Activated naive CD4-positive, alpha-beta T cell treated with anti-CD3 and anti-CD28 coated beads, Interleukin-2, amount 50 U/mL, for 24 hours (primary cell): ENCODE measurements at regions not wholly inside any gene's neighbourhood (a gene's known extent, or its start where the extent isn't known, plus 50 kb on each side); places are given as distances from the start of the nearest gene placed in this dataset.

Source experiments
- H3K27ac Mint-ChIP-seq: one replicate; pipeline ENCODE4 v1.8.0; 2021; ENCODE audit warnings: mild to moderate bottlenecking, mixed read lengths
- H3K27me3 Mint-ChIP-seq: one replicate; pipeline ENCODE4 v1.8.0; 2021; ENCODE audit warnings: mixed read lengths
- H3K36me3 Mint-ChIP-seq: one replicate; pipeline ENCODE4 v1.8.0; 2021; ENCODE audit warnings: mixed read lengths
- H3K4me1 Mint-ChIP-seq: one replicate; pipeline ENCODE4 v1.8.0; 2021; ENCODE audit warnings: mixed read lengths
- H3K4me3 Mint-ChIP-seq: one replicate; pipeline ENCODE4 v1.8.0; 2021; ENCODE audit warnings: mild to moderate bottlenecking, mixed read lengths
- H3K9me3 Mint-ChIP-seq: one replicate; pipeline ENCODE4 v1.8.0; 2021; ENCODE audit warnings: mixed read lengths

DNA sequence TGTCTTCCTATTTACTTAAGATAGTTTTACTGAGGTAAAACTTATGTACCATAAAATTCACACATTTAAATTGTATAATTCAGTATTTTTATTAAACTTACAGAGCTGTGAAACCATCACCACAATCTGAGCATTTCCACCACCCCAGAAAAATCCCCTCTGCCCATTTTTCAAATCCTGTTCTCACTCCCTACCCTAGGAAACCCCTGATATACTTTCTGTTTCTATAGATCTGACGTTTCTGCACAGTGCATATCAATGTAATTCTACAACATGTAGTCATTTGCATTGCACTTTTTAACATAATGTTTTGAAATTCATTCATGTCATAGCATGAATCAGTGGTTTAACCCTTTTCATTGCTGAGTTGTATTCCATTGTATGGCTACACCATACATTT is 96.7 kb upstream of the OPRM1 start:
- no peak overlapping the region for H3K4me3 Mint-ChIP-seq
- H3K9me3 Mint-ChIP-seq = no peaks in the 10 kb centered on the region
- peaks cover 5% of the 10 kb centered on the region for H3K27me3 Mint-ChIP-seq
- no peak overlapping the region for H3K27ac Mint-ChIP-seq
- H3K36me3 Mint-ChIP-seq = no peaks in the 10 kb centered on the region
- H3K4me1 Mint-ChIP-seq = no peaks in the 10 kb centered on the region

GRCh38 chr6:153941768-153942167 is 97.3 kb upstream of the OPRM1 start:
- no peaks in the 10 kb centered on the region for H3K4me1 Mint-ChIP-seq
- no peak overlapping the region for H3K4me3 Mint-ChIP-seq
- H3K27ac Mint-ChIP-seq = no peak overlapping the region
- no peaks in the 10 kb centered on the region for H3K9me3 Mint-ChIP-seq
- no peaks in the 10 kb centered on the region for H3K36me3 Mint-ChIP-seq
- peaks cover 5% of the 10 kb centered on the region for H3K27me3 Mint-ChIP-seq

DNA sequence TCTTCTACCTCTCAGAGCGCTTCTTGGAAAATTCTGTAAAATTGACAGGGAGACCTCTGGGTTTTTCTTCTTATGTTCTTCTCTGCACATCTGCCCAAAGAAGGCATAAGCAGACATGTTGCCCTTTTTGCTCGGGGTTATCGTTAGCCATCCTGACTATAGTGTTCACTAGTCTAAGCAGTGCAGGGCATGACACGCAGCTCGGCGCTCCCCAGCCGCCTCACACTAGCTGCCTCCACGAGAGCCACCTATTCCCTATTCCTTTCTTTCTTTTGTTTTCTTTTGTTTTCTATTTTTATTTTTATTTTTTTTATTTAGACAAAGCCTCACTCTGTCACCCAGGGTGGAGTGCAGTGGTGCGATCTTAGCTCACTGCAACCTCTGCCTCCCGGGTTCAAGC is 100.2 kb upstream of the OPRM1 start:
- Mint-ChIP-seq H3K36me3 (no peaks in the 10 kb centered on the region), H3K4me1 (no peaks in the 10 kb centered on the region), H3K9me3 (no peaks in the 10 kb centered on the region), H3K4me3 (no peak overlapping the region), H3K27ac (no peak overlapping the region), H3K27me3 (peaks cover 3% of the 10 kb centered on the region)

GRCh38 chr6:153931431-153931830 is 107.6 kb upstream of the OPRM1 start:
- H3K27ac Mint-ChIP-seq = no peak overlapping the region
- H3K27me3 Mint-ChIP-seq = no peaks in the 10 kb centered on the region
- H3K4me1 Mint-ChIP-seq = no peaks in the 10 kb centered on the region
- H3K9me3 Mint-ChIP-seq = no peaks in the 10 kb centered on the region
- H3K36me3 Mint-ChIP-seq = no peaks in the 10 kb centered on the region
- no peak overlapping the region for H3K4me3 Mint-ChIP-seq

DNA sequence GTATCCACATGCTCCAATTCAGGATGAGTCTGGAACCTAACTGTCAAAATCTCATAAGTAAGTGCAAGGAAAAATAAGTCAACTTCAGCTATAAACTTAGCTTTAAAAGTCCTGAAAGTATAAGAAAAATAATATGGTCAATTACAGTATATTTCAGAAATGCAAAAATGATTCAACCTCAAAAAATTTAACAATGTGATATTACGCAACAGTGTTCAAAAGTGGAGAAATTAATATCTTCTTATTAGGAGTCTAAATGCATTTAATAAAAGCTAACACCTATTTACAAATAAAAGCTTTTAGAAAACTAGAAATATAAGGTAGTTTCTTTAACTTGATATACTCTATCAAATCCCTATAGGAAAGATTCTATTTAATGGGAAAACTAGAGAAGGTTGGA is 111.2 kb upstream of the OPRM1 start:
- H3K27ac Mint-ChIP-seq = no peak overlapping the region
- H3K9me3 Mint-ChIP-seq = no peaks in the 10 kb centered on the region
- H3K27me3 Mint-ChIP-seq = no peaks in the 10 kb centered on the region
- no peak overlapping the region for H3K4me3 Mint-ChIP-seq
- no peaks in the 10 kb centered on the region for H3K36me3 Mint-ChIP-seq
- H3K4me1 Mint-ChIP-seq = no peaks in the 10 kb centered on the region

DNA sequence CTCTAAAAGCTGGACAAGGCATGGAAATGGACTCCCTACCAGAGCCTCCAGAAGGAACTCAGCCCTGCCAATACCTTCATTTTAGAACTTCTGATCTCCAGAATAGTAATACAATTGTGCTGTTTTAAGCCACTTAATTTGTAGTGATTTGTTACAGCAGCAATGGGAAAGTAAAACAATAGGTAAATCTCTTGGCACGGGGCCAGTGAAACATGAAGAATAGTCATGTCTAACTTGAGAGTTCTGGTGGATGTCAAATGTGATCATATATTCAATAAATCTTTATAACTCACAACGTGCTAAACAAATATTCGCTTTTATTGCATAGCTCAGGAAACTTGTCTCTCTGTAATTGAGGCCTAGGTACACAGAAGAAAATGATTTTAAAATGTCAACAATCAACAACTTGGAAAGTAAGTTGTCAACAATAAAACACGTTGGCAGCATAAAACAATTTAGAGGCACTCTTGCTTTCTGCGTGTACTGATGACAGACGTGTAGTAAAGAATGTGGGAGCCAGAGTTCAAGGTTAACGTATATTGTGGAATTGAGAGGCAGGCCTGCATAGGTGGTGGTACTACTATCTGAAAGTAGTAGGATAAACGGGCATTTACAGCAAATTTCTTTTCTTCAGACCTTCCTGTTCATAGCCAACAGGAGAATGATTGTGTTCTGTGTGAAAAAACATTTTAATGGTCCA is 140.5 kb upstream of the OPRM1 start:
- Mint-ChIP-seq H3K4me3 (no peak overlapping the region), H3K4me1 (no peaks in the 10 kb centered on the region), H3K36me3 (no peaks in the 10 kb centered on the region), H3K9me3 (peaks cover under 1% of the 10 kb centered on the region), H3K27me3 (peaks cover 1% of the 10 kb centered on the region), H3K27ac (no peak overlapping the region)

DNA sequence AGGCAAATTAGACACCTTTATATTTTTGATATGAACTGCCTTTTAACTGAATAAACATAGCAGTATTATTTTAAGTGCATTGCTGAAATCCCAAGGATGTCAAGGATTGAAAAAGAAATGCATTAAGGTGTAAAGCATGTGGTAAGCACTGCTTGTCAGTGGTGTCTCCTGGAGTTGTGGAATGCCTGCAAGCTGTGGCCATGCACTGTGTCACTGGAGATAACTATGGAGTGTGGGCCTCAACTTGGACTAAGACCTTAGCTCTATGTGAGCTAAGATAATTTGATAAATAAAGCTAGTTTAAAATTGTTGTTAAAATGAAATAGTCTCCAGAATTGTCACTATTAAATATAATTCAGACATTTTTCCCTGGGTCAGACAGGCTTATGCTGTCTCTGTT is 156.6 kb upstream of the OPRM1 start:
- H3K9me3 Mint-ChIP-seq = no peaks in the 10 kb centered on the region
- no peak overlapping the region for H3K27ac Mint-ChIP-seq
- H3K36me3 Mint-ChIP-seq = no peaks in the 10 kb centered on the region

DNA sequence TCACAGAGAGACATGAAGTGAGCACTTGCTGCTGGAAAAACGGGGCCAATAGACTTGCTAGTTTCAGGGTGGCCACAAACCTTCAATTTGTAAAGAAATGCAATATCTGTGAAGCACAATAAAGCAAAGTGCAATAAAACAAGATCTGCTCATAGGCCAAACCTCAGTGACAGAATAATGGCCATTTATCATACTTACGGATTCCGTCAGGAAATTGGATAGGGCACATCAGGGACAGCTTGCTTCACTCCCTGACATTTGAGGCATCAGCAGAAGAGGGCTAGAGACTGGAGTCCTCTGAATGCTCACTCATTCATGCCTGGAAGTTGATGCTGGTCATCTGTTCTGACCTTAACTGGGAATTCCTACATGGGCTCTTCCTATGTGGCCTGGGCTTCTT is 165.5 kb upstream of the OPRM1 start:
- no peaks in the 10 kb centered on the region for H3K36me3 Mint-ChIP-seq
- no peaks in the 10 kb centered on the region for H3K4me1 Mint-ChIP-seq
- H3K9me3 Mint-ChIP-seq = peaks cover 6% of the 10 kb centered on the region
- H3K4me3 Mint-ChIP-seq = no peak overlapping the region
- H3K27me3 Mint-ChIP-seq = peaks cover 4% of the 10 kb centered on the region
- no peak overlapping the region for H3K27ac Mint-ChIP-seq

More for the DNA sequence above, 156.6 kb upstream of the OPRM1 start:
- Mint-ChIP-seq H3K4me1 (no peaks in the 10 kb centered on the region), H3K4me3 (no peak overlapping the region), H3K27me3 (peaks cover 5% of the 10 kb centered on the region)

DNA sequence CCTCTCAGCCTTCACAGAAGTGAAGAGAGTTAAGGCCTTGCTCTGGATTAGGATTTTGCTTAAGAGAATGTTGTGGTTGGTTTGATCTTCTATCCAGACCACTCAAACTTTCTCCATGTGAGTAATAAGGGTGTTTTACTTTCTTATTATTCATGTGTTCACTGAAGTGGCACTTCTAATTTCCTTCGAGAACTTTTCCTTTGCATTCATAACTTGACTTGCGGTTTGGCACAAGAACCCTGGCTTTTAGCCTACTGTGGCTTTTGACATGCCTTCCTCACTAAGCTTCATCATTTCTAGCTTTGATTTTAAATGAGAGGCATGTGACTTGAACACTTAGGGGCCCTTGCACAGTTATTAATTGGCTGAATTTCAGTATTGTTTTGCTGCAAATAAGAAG is 166.1 kb upstream of the OPRM1 start:
- no peak overlapping the region for H3K4me3 Mint-ChIP-seq
- peaks cover 6% of the 10 kb centered on the region for H3K9me3 Mint-ChIP-seq
- no peak overlapping the region for H3K27ac Mint-ChIP-seq
- no peaks in the 10 kb centered on the region for H3K4me1 Mint-ChIP-seq
- no peaks in the 10 kb centered on the region for H3K36me3 Mint-ChIP-seq
- peaks cover 4% of the 10 kb centered on the region for H3K27me3 Mint-ChIP-seq

GRCh38 chr6:153862927-153863326 is 176.1 kb upstream of the OPRM1 start:
- Mint-ChIP-seq H3K27me3 (peaks cover 7% of the 10 kb centered on the region), H3K9me3 (no peaks in the 10 kb centered on the region), H3K4me3 (no peak overlapping the region), H3K27ac (no peak overlapping the region), H3K36me3 (no peaks in the 10 kb centered on the region), H3K4me1 (no peaks in the 10 kb centered on the region)

GRCh38 chr6:153862139-153862538 is 176.9 kb upstream of the OPRM1 start:
- Mint-ChIP-seq H3K4me3 (no peak overlapping the region), H3K36me3 (no peaks in the 10 kb centered on the region), H3K27me3 (peaks cover 7% of the 10 kb centered on the region), H3K9me3 (no peaks in the 10 kb centered on the region), H3K4me1 (no peaks in the 10 kb centered on the region), H3K27ac (no peak overlapping the region)

- H3K9me3 Mint-ChIP-seq = no peaks in the 10 kb centered on the region
Observed at GRCh38 chr6:153858529-153858928, 180.5 kb upstream of the OPRM1 start.

GRCh38 chr6:153856929-153857376 is 182.1 kb upstream of the OPRM1 start:
- Mint-ChIP-seq H3K27ac (no peak overlapping the region), H3K9me3 (no peaks in the 10 kb centered on the region), H3K36me3 (no peaks in the 10 kb centered on the region), H3K4me1 (no peaks in the 10 kb centered on the region), H3K27me3 (peaks cover 5% of the 10 kb centered on the region), H3K4me3 (no peak overlapping the region)

More at GRCh38 chr6:153858529-153858928, 180.5 kb upstream of the OPRM1 start:
- no peaks in the 10 kb centered on the region for H3K36me3 Mint-ChIP-seq
- H3K4me1 Mint-ChIP-seq = no peaks in the 10 kb centered on the region
- H3K27me3 Mint-ChIP-seq = peaks cover 7% of the 10 kb centered on the region
- no peak overlapping the region for H3K4me3 Mint-ChIP-seq
- no peak overlapping the region for H3K27ac Mint-ChIP-seq

DNA sequence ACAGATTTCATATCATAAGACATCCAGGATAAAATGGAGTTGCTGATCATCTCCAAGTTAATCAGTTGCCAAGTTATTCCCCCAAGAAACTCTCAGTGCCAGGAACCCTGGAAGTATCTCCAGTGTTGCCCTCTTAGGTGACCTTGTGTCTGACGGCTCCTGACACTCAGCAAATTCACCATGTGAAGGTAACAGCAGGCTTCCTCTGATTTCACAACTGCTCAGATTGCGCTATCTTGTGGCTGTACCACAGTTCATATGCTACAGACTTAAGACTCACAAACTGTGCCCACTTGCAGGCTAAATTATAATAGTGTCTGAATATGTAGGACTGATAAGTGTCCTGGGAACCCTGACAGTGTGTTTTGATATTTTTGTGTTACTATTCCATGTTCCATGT is 186.6 kb upstream of the OPRM1 start:
- Mint-ChIP-seq H3K27me3 (no peaks in the 10 kb centered on the region), H3K4me1 (no peaks in the 10 kb centered on the region), H3K36me3 (no peaks in the 10 kb centered on the region), H3K27ac (no peak overlapping the region), H3K9me3 (no peaks in the 10 kb centered on the region), H3K4me3 (no peak overlapping the region)

DNA sequence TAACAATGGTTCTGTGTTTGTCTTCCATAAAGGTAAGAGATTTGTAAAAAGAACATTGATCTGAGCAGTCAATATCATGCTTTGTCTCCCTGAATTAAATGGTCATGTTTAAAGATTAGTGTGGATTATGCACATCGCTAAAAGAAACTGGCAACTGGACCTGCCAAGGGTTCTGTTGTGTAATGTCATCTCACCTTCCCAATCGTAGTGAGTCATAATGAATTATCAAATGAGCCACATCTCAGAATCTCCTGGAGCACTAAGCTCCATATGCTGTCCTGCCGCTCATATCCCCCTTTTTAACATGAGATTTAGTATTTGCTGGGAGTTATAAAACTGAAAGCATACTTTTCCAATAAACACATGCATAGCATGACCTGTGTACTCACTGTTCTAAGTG is 187.0 kb upstream of the OPRM1 start:
- Mint-ChIP-seq H3K4me1 (no peaks in the 10 kb centered on the region), H3K9me3 (no peaks in the 10 kb centered on the region), H3K4me3 (no peak overlapping the region), H3K27me3 (peaks cover under 1% of the 10 kb centered on the region), H3K36me3 (no peaks in the 10 kb centered on the region), H3K27ac (no peak overlapping the region)

DNA sequence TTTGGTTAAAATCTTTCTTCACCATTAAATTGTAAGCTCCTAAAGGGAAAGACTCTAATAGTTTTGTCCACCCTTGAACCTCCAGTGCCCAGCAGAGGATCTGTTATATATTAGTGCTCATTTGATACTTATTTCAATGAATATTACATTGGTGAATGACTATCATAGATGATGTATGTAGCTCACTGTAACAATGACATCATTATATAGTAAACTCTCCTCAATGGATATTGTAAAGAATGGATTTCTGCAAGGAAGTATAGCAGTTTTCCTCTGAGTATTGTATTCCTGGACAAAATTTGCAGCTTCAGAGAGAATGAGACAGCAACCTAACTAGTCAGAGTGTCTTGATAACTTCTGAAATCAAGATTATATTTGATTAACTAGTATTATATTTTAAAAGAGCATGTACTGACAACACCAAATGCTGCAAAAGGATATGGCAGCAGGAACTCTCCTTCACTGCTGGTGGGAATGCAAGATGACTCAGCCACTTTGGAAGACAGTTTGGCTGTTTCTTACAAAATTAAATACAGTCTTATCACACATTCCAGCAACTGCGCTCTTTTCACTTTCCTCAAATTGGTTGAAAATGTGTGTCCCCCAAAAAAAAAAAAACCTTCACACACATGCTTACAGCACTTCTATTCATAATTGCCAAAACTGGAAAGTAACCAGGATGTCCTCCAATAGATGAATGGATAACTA is 189.8 kb upstream of the OPRM1 start:
- Mint-ChIP-seq H3K36me3 (no peaks in the 10 kb centered on the region), H3K4me1 (no peaks in the 10 kb centered on the region), H3K27ac (no peak overlapping the region), H3K9me3 (no peaks in the 10 kb centered on the region), H3K27me3 (peaks cover 3% of the 10 kb centered on the region), H3K4me3 (no peak overlapping the region)
